GM12864 (cell line): ENCODE measurements at regions not wholly inside any gene's neighbourhood (a gene's known extent, or its start where the extent isn't known, plus 50 kb on each side); places are given as distances from the start of the nearest gene placed in this dataset.

ENCODE experiments used
- DNase-seq: peaks from one replicate; pipeline ENCODE4 v3.0.0-alpha.2; 2011; ENCODE audit warnings: low read depth
- H3K4me3 ChIP-seq: 2 replicates; pipeline ENCODE4 v1.5.1; 2011; ENCODE audit warnings: mild to moderate bottlenecking, low read depth, low read length, control low read depth
- CTCF ChIP-seq: IDR thresholded peaks from 2 replicates; pipeline ENCODE4 v1.5.1; 2011; ENCODE audit warnings: low read depth, mild to moderate bottlenecking, moderate library complexity, low read length, control low read depth, inconsistent platforms; ENCODE audit errors: missing control alignments

DNA sequence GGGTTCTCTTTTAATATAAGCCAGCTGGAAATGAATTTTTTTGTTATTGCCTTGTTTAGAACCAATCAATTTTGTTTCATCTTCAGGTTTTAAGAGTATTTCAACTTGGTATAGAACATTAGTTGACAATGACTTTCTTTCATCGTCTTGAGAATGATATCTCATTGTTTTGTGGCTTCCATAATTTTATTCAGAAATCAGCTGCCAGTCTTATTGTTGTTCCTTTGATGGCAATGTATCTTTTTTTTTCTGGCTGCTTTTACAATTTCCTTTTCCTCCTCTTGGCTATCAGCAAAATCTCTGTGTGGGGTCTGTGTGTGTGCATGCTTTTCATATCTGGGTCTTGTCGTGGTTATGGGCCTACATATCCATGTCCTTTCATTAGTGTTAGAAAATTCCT is 1536.4 kb upstream of the TENM3 start:
- no peak for DNase-seq
- H3K4me3 ChIP-seq = no peak overlapping the region
- TF ChIP-seq CTCF = no peak

- no peak for TF ChIP-seq CTCF
- no peak for DNase-seq
- no peak overlapping the region for H3K4me3 ChIP-seq
Measured at GRCh38 chr4:180710628-180711337, 1532.4 kb upstream of the TENM3 start.

- TF ChIP-seq CTCF = no peak
- no peak for DNase-seq
- H3K4me3 ChIP-seq = no peak overlapping the region
Measured at GRCh38 chr4:180717451-180718033, 1525.7 kb upstream of the TENM3 start.

GRCh38 chr4:180721356-180721755 is 1521.8 kb upstream of the TENM3 start:
- no peak for DNase-seq
- TF ChIP-seq CTCF = no peak
- H3K4me3 ChIP-seq = no peak overlapping the region

DNA sequence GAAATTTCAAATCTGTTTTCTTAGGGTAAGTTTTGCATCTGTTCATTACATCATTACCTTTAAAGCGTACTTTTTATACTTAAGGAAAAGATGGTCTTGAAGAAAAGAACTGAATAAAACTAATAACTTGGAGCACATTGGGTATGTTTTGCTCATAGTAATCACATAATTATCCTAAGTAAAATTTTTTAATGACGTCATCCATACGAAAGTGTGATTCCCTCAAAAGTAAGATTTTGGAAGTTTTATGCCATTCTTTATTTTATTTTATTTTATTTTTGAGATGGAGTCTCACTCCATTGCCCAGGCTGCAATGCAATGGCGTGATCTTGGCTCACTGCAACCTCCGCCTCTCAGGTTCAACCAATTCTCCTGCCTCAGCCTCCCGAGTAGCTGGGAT is 1516.6 kb upstream of the TENM3 start:
- DNase-seq = no peak
- no peak overlapping the region for H3K4me3 ChIP-seq
- TF ChIP-seq CTCF = no peak

- DNase-seq = no peak
- TF ChIP-seq CTCF = no peak
- no peak overlapping the region for H3K4me3 ChIP-seq
Measured at GRCh38 chr4:180727478-180727877, 1515.7 kb upstream of the TENM3 start.

- H3K4me3 ChIP-seq = no peak overlapping the region
- TF ChIP-seq CTCF = no peak
- no peak for DNase-seq
Measured at GRCh38 chr4:180734753-180735432, 1508.3 kb upstream of the TENM3 start.
